Chondrocyte (in vitro differentiated cells): ENCODE measurements at regions not wholly inside any gene's neighbourhood (a gene's known extent, or its start where the extent isn't known, plus 50 kb on each side); places are given as distances from the start of the nearest gene placed in this dataset.
A peak's percentile ranks its signal among the peaks of the same experiment; 100 is the strongest.

ENCODE experiments used
- DNase-seq: peaks from one replicate; pipeline ENCODE4 v3.0.0; 2021; ENCODE audit warnings: mixed read lengths, low spot score
- H3K27ac Mint-ChIP-seq: one replicate; pipeline ENCODE4 v1.8.0; 2021; ENCODE audit warnings: mild to moderate bottlenecking, moderate library complexity, mixed read lengths; ENCODE audit not compliant: unreplicated experiment
- H3K27me3 Mint-ChIP-seq: 2 replicates; pipeline ENCODE4 v1.8.0; 2021; ENCODE audit warnings: low read depth, mixed read lengths
- H3K36me3 Mint-ChIP-seq: 2 replicates; pipeline ENCODE4 v1.8.0; 2021; ENCODE audit warnings: low read depth, mixed read lengths
- H3K4me1 Mint-ChIP-seq: 2 replicates; pipeline ENCODE4 v1.8.0; 2021; ENCODE audit warnings: low read depth, mild to moderate bottlenecking, mixed read lengths
- H3K4me3 Mint-ChIP-seq: one replicate; pipeline ENCODE4 v1.8.0; 2021; ENCODE audit warnings: mild to moderate bottlenecking, moderate library complexity, mixed read lengths; ENCODE audit not compliant: unreplicated experiment
- H3K9me3 Mint-ChIP-seq: 2 replicates; pipeline ENCODE4 v1.8.0; 2021; ENCODE audit warnings: low read depth, mixed read lengths
- TF ChIP-seq, protein P1 (sequence below): fragments of 200-600 bp; sonication (generic); IDR thresholded peaks from 2 replicates; pipeline ENCODE4 v1.5.0; 2021; ENCODE audit warnings: antibody characterized with exemption, mild to moderate bottlenecking, moderate library complexity

DNA sequence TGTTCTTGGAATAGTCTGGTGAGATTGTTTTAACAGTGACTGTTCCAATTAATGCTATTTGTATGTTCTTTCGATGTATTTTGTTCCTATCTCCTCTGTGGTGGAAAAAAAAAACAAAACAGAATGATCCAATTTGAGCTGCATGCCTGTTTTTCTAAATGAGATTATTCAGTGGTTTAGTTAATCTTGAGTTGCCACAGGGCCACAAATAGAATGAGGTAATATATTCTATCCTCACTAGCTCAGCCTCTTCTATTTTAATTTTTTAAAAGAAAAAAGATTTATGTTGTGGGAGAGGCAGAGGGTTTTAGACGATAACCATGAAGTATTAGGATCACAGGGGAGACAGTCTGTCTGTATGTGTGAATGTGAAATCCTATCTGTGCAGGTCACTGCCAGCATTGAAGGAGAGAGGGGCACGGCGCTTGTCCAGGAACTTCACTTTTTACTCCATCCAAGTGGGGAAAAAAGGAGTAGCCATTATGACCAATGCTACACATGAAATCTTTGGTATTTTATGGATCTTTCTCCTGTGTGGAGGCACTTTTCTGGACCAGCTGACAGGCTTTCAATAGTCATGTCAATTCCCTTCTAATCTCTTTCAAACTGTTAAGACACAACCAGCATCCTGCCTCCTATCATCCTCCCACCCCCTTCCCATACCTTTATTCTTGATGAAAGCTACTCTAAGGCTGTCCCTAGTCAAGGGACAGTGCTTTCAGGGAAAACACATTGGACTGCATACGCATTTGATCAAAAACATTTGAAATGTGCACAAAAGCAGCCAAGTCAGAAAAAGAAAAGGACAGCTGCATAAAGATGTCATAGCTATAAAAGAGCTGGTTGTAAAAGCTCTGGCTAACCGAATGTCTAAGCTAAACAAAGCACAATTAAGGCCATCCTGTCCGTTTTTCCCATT, 1063.8 kb upstream of the INTU start:
- Mint-ChIP-seq H3K27ac (no peak overlapping the region), H3K4me1 (no peaks in the 10 kb centered on the region), H3K9me3 (no peaks in the 10 kb centered on the region), H3K36me3 (no peaks in the 10 kb centered on the region), H3K4me3 (no peak overlapping the region), H3K27me3 (no peaks in the 10 kb centered on the region)
- TF ChIP-seq, protein P1, sequence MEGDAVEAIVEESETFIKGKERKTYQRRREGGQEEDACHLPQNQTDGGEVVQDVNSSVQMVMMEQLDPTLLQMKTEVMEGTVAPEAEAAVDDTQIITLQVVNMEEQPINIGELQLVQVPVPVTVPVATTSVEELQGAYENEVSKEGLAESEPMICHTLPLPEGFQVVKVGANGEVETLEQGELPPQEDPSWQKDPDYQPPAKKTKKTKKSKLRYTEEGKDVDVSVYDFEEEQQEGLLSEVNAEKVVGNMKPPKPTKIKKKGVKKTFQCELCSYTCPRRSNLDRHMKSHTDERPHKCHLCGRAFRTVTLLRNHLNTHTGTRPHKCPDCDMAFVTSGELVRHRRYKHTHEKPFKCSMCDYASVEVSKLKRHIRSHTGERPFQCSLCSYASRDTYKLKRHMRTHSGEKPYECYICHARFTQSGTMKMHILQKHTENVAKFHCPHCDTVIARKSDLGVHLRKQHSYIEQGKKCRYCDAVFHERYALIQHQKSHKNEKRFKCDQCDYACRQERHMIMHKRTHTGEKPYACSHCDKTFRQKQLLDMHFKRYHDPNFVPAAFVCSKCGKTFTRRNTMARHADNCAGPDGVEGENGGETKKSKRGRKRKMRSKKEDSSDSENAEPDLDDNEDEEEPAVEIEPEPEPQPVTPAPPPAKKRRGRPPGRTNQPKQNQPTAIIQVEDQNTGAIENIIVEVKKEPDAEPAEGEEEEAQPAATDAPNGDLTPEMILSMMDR = no peak
- DNase-seq = no peak

DNA sequence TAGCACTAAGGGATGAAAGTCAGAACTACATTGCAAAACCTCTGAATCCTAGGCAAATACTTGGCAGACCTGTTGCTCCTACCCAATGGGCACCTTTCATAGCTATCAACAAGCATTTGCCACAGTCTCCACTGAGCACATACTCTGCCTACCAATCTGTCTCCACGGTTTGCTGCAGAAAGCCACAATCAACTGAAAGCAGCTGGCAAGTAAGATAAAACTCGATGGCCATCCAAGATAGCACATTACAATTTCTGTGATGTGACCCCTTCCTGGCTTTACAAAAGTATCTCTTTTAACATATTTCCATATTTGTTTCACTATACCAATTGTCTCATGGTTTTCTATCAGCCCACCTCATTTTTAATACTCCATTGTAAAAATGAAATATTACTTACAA, 1060.5 kb upstream of the INTU start:
- TF ChIP-seq, protein P1 = no peak
- Mint-ChIP-seq H3K27me3 (peaks cover 1% of the 10 kb centered on the region), H3K4me1 (no peaks in the 10 kb centered on the region), H3K4me3 (no peak overlapping the region), H3K9me3 (no peaks in the 10 kb centered on the region), H3K27ac (no peak overlapping the region), H3K36me3 (no peaks in the 10 kb centered on the region)
- no peak for DNase-seq

DNA sequence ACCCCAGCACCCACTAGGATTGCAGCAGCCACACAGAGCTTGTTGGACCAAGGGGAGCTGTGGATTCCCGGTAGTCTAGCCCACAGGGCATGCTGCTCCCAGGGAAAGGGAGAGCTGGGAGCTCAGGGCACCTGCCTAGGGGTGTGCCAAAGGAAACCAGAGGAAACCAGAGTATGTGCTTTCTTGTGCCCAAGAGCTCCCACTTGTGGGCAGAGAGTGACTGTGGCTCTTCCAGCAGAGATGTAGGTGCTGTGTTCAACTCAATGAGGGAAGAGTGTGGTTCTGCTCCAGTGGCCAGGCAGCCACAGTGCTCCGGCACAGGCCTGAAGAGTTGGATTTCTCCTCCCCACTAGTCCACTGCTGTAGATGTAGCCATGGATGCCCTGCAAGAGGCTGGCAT, 1050.0 kb upstream of the INTU start:
- no peak overlapping the region for H3K27ac Mint-ChIP-seq
- peaks cover 16% of the 10 kb centered on the region for H3K9me3 Mint-ChIP-seq
- H3K36me3 Mint-ChIP-seq = peaks cover 2% of the 10 kb centered on the region
- H3K27me3 Mint-ChIP-seq = no peaks in the 10 kb centered on the region
- no peak overlapping the region for H3K4me3 Mint-ChIP-seq
- TF ChIP-seq, protein P1 = peak; percentile 20
- DNase-seq = no peak
- H3K4me1 Mint-ChIP-seq = no peaks in the 10 kb centered on the region

DNA sequence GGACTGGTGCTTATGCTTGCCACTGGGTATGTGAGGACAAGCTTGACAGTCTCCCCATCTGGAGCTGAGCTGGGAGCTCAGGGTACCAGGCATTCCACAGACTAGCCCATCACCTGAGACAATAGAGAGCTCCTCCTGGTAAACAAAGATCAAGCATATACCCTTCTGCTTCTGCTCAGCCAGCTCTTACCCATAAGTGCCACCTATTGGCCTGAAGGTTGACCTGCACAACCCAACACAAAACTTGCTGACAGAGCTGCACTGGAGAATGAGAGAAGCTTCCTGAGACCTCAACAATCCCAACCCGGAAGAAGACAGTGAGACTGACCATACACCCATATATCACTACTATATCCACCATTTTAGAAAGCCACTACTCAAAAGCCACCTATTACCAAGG, 1049.2 kb upstream of the INTU start:
- H3K4me3 Mint-ChIP-seq = no peak overlapping the region
- H3K27ac Mint-ChIP-seq = no peak overlapping the region
- TF ChIP-seq, protein P1 = peak; percentile 48
- no peak for DNase-seq
- peaks cover 18% of the 10 kb centered on the region for H3K9me3 Mint-ChIP-seq
- no peaks in the 10 kb centered on the region for H3K4me1 Mint-ChIP-seq
- H3K27me3 Mint-ChIP-seq = no peaks in the 10 kb centered on the region
- H3K36me3 Mint-ChIP-seq = peaks cover 2% of the 10 kb centered on the region

DNA sequence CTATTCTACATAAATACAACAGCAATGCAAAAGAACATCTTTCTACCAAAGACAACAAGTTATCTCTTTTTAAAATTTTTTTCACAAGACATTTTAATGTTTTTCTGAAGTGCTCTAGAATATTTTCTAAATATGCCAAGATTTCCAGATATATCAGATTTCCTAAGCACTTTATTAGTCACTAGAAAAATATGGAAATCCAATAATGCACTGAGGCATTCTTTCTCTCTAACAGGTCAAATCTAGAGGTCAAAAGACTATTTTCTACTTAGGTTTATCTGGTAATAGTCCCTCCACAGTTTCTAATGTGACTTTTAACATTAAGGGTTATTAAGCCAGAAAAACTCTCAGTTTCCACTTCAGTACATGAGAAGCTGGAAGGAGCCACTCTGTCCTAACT, 1041.2 kb upstream of the INTU start:
- peak overlapping the region; percentile 29 for H3K27ac Mint-ChIP-seq
- H3K9me3 Mint-ChIP-seq = peaks cover 16% of the 10 kb centered on the region
- H3K36me3 Mint-ChIP-seq = peaks cover 5% of the 10 kb centered on the region
- peaks cover 12% of the 10 kb centered on the region for H3K4me1 Mint-ChIP-seq
- no peaks in the 10 kb centered on the region for H3K27me3 Mint-ChIP-seq
- TF ChIP-seq, protein P1 = no peak
- H3K4me3 Mint-ChIP-seq = no peak overlapping the region
- DNase-seq = no peak
